Renal pelvis (tissue), 1 donor: ENCODE measurements at regions not wholly inside any gene's neighbourhood (a gene's known extent, or its start where the extent isn't known, plus 50 kb on each side); places are given as distances from the start of the nearest gene placed in this dataset.

Experiments used
- DNase-seq: peaks from one replicate; pipeline ENCODE4 v3.0.0-alpha.2; 2013

DNA sequence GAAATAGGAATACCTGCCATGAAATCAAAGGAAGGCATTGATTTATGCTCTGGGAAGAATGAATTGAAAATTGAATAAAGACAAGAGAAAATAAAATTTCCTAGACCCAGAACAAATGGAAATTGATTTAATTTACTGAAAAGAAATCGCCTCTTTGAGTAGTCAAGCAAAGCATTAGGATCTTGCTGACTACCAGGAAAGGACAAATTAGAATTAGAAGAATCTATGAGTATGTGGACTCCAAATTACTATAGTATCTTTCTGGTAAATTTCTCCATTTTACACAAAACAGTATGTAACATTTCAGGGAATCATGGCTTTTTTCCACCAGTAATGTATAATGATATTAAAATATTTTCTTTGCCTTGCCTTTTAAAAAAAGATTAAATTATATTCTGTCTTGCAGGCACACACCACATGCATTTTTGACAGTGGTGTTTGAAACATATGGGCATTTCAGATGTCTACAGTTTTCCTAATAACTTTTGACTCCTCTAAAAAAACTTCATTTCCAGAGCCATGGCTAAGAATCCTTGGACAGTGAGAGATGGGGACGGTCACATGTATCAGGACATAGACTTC lies 768.7 kb upstream of the NRSN1 start:
- no peak for DNase-seq

- DNase-seq = no peak
Observed at GRCh38 chr6:23365732-23366131, 760.3 kb upstream of the NRSN1 start.

DNA sequence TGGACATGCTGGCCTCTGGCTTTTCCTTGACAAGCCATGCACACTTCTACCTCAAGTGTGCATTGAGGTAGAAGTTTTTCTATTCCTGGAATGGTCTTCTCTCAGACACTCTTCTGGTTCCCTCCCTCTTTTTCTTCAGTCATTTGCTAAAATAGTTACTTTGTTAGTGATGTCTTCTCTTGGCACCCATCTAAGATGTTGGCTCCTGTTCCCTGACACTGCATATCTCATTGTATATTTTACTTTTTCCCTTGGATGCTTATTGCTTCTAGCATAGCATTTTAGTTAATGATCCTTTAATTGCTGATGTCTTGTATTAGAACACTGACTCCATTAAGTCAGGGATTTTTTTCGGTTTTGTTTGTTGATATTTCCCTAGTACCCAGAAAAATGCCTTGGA lies 758.7 kb upstream of the NRSN1 start:
- DNase-seq = no peak

DNA sequence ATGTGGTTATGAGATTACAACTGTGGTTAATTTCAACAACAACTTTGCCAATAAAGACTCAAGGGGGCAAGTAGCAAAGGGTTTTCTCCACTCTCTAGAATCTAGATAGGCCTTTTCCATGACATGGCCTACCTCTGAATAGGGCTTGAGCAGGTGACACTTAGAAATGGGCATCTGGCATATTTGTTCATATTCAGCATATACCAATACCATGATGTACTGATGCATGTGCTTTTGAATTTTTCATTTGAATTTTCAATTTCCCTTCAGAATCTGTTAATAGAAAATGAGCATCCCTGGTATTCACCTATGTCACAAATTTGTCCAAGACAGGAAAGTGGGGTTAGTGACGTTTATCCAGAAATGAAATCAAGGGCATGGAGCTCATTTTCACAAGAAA lies 757.5 kb upstream of the NRSN1 start:
- DNase-seq = no peak

DNA sequence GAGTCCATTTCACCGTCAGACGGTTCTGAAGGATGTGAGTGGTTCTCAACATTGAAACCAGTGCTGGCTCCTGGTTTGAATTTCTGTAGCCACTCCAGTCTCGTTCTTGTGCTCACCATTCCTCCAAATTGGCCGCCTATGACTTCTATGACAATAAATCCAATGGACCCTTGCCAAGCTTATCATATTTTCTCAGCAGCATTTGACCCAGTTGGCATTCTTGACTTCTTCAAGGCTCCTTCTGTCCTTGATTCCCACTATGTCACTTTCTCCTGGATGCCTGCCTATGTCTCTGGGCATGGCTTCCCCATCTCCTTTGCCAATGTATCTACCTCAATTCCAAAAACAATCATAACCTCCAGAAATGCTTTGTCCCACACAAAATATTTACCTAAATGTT lies 756.0 kb upstream of the NRSN1 start:
- DNase-seq = no peak

GRCh38 chr6:23371132-23371915 lies 754.7 kb upstream of the NRSN1 start:
- DNase-seq = no peak

DNA sequence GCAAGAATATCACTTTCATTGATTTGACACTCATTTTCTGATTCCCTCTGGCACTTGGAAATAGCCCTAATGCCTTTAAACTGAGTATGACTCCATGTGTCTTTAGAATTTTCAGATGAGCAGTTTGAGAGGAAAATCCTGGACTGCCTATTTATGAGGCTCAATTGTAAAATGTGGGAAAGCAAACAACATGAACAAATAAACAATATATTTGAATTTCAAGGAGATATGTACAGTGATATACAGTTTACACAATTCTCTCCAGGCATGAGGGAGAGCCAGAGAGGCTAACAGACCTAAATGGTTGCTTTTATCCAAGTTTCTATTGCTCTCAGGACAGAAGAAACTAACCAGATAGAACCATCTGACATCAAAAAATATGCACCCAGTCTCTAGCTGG lies 748.2 kb upstream of the NRSN1 start:
- DNase-seq = no peak

- no peak for DNase-seq
Observed at GRCh38 chr6:23380465-23380864, 745.5 kb upstream of the NRSN1 start.

- no peak for DNase-seq
Observed at GRCh38 chr6:23388086-23388783, 737.8 kb upstream of the NRSN1 start.

GRCh38 chr6:23389386-23389785 lies 736.6 kb upstream of the NRSN1 start:
- no peak for DNase-seq

DNA sequence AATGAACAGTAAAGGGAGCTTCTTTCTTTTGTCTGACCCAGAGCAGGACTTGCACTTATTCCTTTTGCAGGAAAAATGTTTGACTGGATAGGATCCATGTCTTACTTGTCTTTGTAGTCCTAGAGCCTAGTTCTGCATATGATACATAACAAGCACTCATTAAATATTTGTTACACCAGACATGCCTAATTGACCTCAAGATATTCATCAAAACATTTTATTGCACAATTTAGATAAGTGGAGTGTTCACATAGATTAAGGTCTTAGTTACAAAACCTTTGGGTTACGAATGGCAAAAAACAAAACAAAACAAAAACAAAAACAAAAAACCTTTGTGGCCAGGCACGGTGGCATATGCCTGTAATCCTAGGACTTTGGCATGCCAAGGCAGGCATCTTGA lies 735.8 kb upstream of the NRSN1 start:
- no peak for DNase-seq

DNA sequence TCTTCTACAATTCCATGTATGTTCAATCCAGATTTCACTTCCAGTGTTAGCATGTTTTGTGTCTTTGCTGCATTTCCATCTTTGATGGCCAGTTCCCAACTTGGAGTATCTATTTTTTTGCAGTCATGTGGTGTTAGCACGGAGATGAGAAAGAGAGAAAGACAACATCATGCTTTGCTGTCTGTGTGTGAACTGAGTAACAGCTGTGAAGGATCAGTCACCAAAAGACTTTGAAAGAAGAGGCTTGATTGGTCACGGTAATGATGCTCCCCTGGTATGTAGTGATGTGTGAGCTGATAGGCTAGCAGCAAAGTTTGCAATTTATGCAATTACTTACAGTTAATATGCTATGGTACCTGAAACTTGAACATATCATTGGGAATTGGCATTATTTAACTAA lies 731.3 kb upstream of the NRSN1 start:
- peak; percentile 23 for DNase-seq

GRCh38 chr6:23395381-23395780 lies 730.6 kb upstream of the NRSN1 start:
- no peak for DNase-seq

DNA sequence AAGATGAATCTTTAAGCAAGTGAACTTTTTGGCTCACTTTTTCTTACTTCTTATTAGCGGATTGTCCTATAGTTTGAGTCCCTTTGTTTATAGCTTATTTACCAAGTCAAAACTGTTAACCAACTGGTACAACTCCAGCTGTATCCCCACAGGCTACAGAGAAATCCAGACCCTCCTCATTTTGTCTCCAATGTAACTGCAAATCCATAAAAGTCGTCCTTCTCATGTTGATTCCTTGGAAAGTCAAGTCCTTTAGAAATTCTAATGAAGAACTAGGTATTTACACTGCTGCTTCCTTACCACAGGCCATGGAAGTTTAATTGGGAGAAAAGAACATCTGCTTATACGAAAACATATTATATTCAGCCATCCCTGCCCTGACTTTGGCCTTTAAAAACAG lies 729.1 kb upstream of the NRSN1 start:
- no peak for DNase-seq

DNA sequence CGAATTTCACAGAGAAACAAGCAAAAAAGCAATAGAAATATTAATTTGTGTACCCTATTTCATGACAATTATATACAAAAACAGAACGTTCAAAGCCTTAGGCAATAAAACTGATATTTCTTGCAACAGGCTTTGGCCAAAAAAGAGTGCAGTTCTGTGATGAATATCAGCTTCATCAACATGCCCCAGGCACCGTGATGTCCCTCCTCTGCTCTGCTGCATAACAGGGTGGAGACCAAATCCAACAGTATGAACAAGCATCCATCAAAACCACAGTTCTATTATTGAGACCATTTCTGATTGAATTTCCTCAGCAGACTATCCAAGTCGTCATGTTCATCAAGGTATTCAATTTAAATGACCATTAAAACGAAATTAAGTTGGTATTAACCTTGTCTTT lies 722.6 kb upstream of the NRSN1 start:
- no peak for DNase-seq

- no peak for DNase-seq
Observed at GRCh38 chr6:23409531-23409930, 716.5 kb upstream of the NRSN1 start.

DNA sequence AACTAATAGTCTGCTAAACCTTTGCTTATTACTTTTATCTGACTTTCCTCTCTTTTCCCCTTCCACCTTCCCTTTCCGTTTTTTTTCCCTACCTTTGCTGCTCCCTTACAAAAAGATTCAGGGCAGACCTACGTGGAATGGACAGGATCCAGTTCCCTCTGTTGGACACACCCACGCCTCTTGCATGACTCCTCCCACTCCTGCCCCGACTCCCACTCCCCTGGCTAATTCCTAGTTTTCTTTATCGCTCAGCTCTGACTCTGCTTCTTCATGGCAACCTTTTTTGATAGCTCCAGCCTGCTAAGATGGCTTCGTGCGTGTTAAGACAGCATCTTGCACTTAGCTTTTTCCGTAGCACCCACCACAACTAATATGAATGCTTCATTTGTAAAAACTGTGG lies 715.6 kb upstream of the NRSN1 start:
- no peak for DNase-seq

- no peak for DNase-seq
Observed at GRCh38 chr6:23412770-23413169, 713.2 kb upstream of the NRSN1 start.

GRCh38 chr6:23413327-23414050 lies 712.5 kb upstream of the NRSN1 start:
- no peak for DNase-seq

DNA sequence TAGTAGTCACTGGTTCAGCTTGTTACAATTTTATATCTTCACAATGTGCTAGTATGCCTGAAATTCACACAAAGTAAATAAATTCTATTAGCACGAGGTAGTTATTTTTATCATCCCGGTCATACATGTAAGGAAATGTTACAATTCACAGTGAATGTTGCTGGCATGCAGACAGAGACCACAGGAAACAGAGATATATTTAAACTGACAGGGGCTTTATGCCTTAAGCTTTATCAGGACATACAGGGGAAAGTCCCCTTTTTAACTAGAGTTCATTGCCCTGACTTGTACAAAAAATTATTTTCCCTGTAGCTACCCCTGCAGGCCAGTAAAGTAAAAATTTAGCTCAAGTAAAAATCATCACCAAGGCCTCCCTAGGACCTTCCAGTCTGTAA lies 712.0 kb upstream of the NRSN1 start:
- peak; percentile 85 for DNase-seq

DNA sequence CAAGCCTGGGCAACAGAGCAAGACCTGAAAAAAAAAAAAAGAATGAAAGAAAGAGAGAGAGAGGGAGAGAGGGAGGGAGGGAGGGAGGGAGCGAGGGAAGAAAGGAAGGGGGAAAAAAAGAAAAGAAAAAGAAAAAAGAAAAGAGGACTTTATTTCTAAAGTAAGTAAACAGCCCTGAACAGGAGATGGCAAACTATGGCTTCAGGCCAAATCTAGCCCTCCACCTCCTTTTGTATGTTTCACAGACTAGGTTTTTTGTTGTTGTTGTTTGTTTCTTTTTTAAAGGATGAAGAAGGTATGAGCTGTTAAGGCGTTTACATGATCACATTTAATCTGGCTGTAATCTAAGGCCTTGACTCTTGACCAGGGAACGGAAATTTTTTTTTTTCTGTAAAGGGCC lies 711.1 kb upstream of the NRSN1 start:
- DNase-seq = no peak

DNA sequence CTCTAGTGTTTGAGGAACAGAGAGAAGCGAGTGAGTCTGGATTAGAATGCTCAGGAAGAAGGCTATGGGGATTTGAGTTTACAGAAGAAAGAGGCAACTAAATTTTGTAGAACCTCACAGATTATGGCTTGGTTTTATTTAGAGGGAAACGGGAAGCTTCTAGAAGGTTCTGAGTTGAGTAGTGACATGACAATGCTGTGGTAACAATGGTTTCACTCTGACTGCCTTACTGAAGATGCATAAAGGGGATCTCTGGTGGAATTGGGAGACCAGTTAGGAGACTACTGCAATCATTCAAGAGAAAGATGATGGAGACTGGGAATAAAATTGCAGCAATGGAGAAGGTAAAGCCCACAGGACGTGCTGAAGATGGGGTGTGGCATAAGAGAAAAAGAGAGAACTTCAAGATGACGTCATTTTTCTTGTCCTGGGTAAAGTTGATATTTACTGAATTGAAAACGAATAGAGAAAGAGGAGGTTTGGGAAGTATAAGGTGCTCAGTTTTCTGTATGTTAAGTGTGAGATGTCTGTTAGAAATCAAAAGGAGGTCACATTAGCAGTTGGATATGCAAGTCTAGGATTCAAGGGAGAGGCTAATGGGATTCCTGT lies 710.1 kb upstream of the NRSN1 start:
- no peak for DNase-seq
